Amygdala (tissue), 56 donors: ENCODE measurements at regions not wholly inside any gene's neighbourhood (a gene's known extent, or its start where the extent isn't known, plus 50 kb on each side); places are given as distances from the start of the nearest gene placed in this dataset.
"Not testable (repeated sequence)": the region's sequence is repeated elsewhere in the genome, so short reads cannot be mapped to it uniquely, and the experiment has no call there.

Experiments
- DNase-seq, 56 donors: peaks; one replicate each; lab custom pipeline; 2025; lab: John Stamatoyannopoulos, UW

DNA sequence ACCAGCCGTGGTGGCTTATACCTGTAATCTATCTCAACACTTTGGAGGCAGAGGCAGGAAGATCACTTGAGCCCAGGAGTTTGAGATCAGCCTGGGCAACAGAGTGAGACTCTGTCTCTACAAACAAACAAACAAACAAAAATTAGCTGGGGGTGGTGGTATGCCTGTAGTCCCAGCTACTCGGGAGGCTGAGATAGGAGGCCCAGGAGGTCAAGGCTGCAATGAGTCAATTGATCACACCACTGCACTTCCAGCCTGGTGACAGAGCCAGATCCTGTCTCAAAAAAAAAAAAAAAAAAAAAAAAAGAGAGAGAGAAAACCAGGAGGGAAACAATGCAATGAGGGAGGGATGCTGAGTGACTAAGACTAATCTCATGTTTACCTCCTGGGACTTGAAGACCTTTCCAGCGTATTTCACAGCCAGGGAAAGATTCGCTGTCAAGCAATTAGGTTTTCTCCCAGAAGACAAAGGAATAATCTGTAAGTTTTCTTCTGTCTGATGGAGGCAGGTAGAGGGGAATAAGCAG, 51.1 kb upstream of the MIER3 start:
- no peak for DNase-seq

DNA sequence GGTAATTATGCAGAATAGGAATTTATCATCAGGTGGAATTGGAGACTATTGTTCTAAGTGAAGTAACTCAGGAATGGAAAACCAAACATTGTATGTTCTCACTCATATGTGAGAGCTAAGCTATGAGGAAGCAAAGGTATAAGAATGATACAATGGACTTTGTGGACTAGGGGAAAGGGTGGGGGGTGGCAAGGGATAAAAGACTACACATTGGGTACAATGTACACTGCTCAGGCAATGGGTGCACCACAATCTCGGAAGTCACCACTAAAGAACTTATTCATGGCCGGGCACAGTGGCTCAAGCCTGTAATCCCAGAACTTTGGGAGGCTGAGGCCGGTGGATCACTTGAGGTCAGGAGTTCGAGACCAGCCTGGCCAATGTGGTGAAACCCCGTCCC, 51.6 kb upstream of the MIER3 start:
- not testable (repeated sequence) for DNase-seq

DNA sequence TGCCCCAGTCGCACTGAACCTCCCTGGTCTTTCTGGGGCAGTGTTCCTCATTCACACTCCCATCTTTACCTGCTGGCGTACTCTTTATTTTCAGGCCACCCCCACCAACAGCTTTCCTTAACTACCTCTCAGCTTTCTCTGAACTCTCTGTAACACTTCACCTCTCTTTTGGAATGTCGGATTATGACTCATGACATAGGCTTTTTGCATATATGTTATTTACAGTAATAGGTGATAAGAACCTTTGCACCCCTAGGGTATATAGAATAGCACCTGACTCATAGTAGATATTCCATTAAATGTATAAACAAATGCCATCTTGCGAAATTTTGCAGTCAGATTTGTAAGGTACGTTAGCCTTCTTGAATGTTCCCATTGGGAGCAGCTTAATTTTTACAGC, 52.9 kb upstream of the MIER3 start:
- DNase-seq = no peak

DNA sequence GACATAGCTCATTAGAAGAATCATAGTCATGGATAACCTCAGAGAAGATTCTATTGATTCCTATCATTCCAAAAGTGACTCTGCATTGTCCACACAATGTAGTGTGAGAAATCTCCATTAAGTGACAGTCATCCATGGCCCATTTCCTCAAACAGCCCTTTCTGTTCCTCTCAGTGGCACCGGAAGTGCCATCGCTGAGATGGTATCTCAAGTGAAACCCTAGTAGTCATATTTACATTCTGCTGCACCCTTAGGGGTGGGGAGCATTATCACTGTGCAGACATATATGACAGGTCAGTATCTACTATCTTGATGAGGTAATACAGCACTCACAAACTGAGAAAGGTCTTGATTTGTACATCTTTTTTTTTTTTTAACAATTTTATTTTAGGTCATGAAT, 55.4 kb upstream of the MIER3 start:
- DNase-seq = no peak

DNA sequence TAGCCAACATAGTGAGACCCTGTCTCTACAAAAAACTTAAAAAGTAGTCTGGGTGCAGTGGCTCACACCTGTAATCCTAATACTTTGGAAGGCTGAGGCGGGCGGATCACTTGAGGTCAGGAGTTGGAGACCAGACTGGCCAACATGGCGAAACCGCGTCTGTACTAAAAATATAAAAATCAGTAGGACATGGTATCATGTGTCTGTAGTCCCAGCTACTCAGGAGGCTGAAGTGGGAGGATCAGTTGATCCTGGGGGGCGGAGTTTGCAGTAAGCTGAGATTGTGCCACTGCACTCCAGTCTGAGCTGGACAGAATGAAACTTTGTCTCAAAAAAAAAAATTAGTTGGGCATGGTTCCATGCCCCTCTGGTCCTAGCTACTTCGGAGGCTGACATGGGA, 57.9 kb upstream of the MIER3 start:
- DNase-seq = no peak

DNA sequence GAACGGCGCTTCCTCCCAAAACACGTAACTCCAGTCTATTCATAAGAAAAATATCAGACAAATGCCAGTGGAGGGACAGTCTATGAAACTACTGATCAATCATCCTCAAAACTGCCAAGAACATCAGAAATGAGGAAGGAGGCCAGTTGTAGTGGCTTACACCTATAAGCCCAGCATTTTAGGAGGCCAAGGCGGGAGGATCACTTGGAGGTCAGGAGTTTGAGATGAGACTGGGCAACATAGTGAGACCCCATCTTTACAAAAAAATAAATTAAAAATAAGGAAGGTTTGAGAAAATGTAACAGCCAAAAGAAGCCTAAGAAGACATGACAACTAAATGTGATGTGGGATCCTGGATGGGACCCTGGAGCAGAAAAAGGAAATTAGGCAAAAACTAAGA, 58.9 kb upstream of the MIER3 start:
- no peak for DNase-seq

DNA sequence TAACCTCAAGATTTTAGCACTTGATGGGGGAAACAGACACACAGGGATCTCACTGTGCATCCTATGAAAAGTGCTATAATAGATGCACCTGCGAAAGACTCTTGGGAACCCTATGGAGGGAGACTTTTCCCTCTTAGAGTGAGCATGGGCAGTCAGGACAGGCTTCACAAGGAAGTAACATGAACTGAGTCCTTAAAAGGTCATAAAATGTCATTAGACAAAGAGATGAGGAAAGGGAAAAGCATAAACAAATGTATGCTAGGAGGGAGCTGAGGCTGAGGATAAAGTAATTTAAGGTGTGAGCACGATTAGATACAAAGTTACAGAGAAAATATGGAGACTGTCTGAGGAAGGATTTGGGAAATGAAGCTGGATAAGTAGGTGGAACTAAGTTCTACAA, 60.6 kb upstream of the MIER3 start:
- DNase-seq = no peak

DNA sequence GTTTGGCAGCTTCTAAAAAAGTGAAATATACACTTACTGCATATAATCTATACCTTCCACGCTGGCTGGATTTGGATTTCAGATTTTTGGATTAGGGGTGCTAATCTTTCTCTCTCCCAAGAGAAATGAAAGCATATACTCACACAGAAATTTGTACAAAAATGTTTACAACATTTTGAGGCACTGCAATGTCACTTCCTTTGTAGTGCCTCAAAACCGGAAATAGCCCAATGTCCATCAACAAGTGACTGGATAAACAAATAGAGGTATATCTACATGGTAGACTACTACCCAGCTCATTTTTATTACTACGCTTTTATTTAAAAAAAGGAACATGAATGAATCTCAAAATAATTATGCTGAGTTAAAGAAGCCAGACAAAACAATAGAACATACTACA, 74.0 kb upstream of the MIER3 start:
- DNase-seq = no peak

DNA sequence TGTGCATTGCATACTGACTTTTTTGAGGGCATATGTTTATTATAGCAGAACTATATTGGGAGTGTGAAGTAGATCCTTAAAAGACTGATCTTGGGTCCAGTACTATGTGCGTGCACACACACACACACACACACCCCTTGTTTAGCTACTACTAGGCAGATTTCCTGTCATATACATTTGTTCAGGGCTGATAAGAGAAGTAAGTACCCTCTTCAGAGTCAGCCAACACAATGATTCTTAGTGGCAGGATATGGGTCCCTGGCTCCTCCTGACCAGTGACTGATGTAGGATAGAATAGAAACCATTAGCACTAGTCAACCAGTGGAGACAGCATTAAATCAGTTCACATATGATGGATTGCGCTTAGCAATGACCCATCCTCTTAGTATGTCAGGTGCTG, 76.2 kb upstream of the MIER3 start:
- no peak for DNase-seq

DNA sequence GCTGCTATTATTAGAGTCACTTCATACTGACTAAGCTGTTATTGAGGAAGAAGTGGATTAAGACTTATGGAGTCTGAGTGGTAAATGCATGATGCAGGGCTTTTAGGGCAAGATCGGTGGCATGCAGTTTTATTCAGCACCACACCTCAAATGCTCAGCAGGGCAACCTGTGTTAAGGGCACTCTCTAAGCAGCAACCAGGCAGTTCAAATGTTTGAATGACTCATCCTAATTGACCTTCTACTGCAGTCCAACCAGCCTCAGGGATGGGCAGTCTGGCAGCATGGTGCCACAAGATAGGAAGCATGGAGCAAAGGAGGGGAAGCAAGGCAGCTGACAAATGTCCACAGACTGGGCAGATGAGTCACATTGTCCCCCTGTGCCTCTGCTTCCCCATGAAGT, 80.2 kb upstream of the MIER3 start:
- no peak for DNase-seq

DNA sequence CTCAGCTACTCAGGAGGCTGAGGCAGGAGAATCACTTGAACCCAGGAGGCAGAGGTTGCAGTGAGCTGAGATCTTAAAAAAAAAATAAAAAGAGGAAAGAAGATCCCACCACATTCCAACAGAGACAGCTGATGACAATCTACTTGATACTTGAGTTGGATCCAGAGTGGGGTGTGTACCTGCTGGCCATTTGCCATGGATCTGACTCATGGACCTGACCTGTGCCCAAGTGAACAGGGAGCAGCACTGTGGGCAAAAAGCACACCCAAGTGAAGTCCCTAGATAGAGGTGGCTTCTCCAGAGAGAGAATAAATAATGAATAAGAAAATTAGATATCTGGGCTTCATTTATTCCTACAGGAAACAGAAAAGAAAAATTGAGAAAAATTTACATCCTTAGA, 81.2 kb upstream of the MIER3 start:
- no peak for DNase-seq

DNA sequence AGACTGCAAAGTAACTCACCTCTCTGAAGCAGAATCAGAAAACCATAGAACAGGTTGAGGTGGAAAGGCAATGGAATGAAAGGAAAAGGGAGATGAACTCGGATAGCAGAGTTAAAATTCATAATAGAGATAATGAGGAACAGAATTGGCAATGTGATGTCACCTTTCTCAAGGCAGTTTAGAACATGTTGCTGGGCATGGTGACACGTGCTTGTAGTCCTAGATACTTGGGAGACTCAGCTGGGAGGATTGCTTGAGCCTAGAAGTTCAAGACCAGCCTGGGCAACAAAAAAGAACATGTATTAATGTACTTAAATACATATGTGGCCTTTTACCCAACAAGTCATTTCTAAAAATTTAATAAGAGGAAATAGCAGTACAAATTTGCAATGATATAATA, 81.6 kb upstream of the MIER3 start:
- no peak for DNase-seq

DNA sequence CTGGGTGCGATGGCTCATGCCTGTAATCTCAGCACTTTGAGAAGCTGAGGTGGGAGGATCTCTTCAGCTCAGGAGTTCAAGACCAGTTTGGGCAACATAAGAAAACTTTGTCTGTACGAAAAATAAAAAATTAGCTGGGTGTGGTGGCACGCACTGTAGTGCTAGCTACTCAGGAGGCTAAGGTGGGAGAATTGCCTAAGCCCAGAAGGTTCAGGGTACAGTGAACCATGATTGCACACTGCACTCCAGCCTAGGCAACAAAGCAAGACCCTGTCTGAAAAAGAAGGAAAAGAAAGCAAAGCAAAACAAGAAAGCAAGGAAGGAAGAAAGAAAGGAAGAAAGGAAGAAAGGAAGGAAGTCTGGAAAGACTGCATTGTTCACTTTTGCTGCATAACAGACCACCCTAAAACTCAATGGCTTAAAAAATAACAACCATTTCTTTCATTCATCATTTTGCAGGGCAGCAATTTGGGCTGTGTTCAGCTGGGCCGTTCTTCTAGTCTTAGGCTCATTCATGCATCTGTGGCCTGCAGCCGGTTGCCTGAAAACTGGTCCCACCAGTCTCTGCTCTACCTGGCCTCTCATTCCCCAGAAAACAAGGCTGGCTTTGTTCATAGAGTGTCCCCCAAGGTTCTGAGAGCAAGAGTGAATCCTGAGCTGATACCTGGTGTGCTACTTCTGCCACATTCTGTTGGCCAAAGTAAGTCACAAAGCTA, 82.4 kb upstream of the MIER3 start:
- DNase-seq = no peak

DNA sequence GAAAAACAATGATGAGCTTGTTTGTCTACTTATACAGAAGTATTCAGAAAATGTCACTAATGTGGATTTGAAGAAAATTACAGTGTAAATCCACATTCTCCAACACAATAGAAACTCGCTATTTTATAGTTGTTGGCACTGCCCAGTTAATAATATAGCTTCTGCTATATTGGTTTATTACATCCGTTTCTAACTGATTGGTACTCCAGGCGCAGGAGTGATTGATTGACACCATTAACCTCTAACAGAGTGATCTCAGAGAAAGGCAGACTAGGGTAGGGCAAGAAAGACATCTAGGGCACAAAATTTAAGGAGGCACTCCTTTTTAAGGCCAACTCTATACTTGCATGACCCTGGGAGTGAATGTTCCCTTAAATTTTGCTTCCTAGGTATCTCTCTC, 84.0 kb upstream of the MIER3 start:
- no peak for DNase-seq

DNA sequence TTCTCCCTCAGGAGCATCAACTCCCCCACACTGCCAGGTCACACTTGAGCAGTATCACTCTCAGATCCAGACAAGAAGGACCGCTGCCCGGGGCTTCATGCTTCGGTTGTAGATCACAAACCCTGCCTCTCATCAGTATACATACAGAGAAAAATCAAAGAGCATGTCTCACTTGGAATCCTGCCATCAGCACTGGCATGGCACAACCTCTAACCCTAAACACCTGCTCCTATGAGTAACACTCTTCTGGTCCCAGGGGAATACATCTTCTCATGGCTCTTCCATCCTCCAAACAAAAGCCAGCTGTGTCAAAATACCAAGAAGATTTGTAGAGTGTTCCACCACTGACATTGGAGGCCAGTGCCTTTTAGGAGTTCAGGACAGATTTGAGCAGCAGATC, 84.8 kb upstream of the MIER3 start:
- DNase-seq = no peak

DNA sequence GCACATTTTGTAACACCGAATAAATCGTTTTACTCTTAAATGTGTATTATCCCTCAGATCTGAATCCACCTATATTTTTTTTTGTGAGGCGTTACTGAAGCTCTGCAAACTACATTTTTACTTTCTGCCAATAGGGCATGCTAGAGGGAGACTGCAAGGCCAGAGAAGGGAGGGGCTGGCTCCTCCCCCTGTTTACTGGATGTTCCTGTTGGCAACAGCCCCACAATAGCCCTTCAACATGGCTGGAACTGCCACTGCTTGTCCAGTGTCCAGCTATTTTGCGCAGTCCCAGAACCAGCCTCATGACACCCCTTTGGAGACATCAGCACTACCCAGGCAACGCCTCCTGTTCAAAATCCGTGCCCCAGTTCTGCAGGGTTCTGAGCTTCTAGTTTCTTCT, 85.4 kb upstream of the MIER3 start:
- DNase-seq = peak in 11 of 56 donors; percentile 1 to 53 (median 10)

DNA sequence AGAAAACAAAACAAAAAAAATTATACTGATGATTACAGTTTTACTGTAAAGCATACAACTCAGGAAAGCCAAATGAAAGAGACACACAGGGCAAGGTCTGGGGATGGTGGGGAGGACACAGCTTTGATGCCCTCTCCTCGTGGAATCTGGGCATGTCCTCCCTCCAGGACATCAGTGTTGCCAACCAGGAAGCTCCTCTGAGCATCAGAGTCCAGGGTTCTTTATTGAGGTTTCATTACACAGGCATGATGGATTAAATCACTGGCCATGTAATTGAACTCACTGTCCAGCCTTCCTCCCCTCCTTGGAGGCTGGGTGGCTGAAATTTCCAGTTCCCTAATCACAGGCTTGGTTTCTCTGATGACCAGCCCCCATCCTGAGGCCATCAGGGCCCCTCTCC, 89.6 kb upstream of the MIER3 start:
- no peak for DNase-seq

DNA sequence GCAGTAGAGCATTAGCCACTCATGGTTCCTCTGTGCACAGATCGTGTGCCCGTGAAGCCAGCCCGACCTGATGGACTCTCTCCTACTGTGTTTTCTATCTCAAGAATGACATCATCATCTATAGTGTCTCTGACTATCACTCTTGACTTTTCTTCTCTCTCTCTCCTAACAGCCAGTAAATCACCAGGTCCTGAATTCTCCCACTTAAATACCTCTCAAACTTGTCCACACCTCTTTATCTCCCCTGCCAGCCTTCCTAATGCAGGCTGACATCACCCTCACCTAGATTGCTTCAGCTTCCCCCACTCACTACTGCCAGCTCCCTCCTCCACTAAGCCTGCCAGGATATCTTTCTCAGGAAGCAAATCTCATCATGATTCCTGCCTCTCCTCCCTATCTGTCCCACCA, 90.6 kb upstream of the MIER3 start:
- DNase-seq = no peak

DNA sequence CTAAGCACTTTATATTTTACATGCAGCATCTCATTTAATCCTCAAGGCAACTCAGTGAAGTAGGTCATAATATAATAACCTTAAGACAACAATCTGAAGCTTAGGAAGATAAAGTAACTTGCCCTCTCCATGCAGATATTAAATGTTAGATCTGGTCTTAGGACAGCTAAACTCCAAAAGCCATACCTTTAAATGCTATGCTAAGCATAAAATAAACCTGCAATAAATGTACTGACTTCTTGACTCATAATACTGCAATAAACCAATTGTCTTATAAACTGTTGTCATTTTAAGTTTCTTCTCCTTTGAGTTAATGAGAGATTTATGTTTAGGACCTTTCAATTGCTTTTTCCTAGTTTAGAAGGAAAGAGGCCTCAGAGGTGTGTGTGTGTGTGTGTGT, 102.2 kb upstream of the MIER3 start:
- DNase-seq = no peak

DNA sequence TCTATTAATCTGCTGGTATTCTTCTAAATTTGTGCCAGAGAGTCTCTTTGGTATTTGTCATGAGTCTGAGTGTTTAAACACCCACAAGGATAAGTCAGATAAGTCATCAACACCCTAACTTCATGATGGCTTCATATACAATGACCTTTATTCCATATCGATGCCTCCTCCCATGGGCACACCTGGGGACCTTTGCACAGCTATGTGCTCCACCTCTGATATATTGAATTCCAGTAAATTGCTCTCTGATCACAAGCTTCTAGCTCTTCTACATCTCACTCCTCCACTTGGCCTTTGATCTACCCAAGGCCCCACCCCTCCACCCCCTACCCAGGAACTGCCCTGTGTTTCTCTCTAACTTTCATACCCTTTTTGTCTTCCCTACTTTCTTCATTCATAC, 102.7 kb upstream of the MIER3 start:
- no peak for DNase-seq

DNA sequence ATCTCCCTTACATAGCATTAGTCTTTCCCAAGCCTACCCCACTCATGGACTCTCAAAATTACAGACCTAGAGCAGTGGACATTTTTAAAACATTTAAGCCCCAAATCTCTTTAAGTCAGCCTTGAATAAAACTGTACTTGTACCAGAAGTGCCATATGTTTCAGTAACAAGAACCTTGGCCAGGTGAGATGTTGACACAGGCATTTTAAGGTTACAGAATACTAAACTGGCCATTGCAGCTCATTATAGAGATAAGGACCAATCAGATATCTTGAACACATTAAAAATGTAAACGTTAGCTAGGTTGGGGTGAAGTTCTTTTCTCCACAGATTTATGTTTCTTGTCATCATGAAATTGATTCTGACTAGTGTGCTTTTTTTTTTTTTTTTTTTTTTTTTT, 103.8 kb upstream of the MIER3 start:
- no peak for DNase-seq

DNA sequence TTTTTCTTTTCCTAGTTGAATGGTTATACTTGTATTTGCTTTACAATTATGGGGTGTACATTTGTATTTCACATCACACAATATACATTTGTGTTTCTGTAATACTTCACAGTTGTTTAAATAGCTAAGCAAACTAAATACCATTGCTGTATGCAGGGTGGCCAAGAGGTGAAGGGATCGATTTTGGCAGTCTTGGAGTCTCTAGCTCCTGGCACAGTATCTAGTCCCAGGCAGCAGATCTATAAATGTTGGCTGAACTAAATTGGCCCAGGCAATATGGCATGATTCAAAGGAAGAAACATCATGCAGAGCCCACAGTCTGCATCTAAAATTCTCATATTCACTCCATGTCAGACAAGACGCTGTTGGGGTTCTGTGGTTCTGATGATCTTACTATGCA, 110.1 kb upstream of the GPBP1 start:
- no peak for DNase-seq
